Esophagus muscularis mucosa (tissue), 4 donors: ENCODE measurements at regions not wholly inside any gene's neighbourhood (a gene's known extent, or its start where the extent isn't known, plus 50 kb on each side); places are given as distances from the start of the nearest gene placed in this dataset.

Experiments
- DNase-seq: peaks from one replicate; pipeline ENCODE4 v3.0.0-alpha.2; 2017; ENCODE audit errors: extremely low spot score
- H3K27ac ChIP-seq, 4 donors: fragments of 200-600 bp; sonication (generic); replicated peaks in 1 of 4; 1 replicate in 3 of 4; 2 replicates in 1 of 4; pipeline ENCODE4 v1.5.1; 2016 to 2019; ENCODE audit warnings: mild to moderate bottlenecking in 1 of 4
- H3K27me3 ChIP-seq, 4 donors: fragments of 200-600 bp; sonication (generic); one replicate each; pipeline versions ENCODE4 v1.5.1 to v1.6.0; 2016 to 2019
- H3K36me3 ChIP-seq, 4 donors: fragments of 200-600 bp; sonication (generic); one replicate each; pipeline ENCODE4 v1.5.1; 2016 to 2019
- H3K4me1 ChIP-seq, 4 donors: fragments of 200-600 bp; sonication (generic); one replicate each; pipeline ENCODE4 v1.5.1; 2016 to 2019
- H3K4me3 ChIP-seq, 4 donors: fragments of 200-600 bp; sonication (generic); 1 replicate in 2 of 4; 2 replicates in 2 of 4; pipeline ENCODE4 v1.5.1; 2016 to 2019; ENCODE audit warnings: mild to moderate bottlenecking in 4 of 4, moderate library complexity in 1 of 4
- H3K9me3 ChIP-seq, 4 donors: fragments of 200-600 bp; sonication (generic); 1 replicate in 3 of 4; 2 replicates in 1 of 4; pipeline ENCODE4 v1.5.1; 2016 to 2019
- EP300 ChIP-seq: sonication (generic); formaldehyde crosslinking; IDR thresholded peaks from one replicate; pipeline ENCODE4 v1.6.1; 2017; ENCODE audit warnings: antibody characterized with exemption
- POLR2A ChIP-seq: fragments of 450-650 bp; IDR thresholded peaks from one replicate; pipeline ENCODE4 v1.6.1; 2017; ENCODE audit warnings: antibody characterized with exemption, moderate library complexity, mild to moderate bottlenecking, low read depth
- POLR2AphosphoS5 ChIP-seq, 2 donors: sonication (generic); formaldehyde crosslinking; IDR thresholded peaks; one replicate each; pipeline ENCODE4 v1.6.1; 2017; ENCODE audit warnings: antibody characterized with exemption in 2 of 2
- WGBS: methylation state at CpG from one replicate; pipeline ENCODE4 v1.1.5; 2018; 5-methylcytosine and 5-hydroxymethylcytosine counted together
- intact Hi-C: fragments of 100-400 bp; cut with DNase I; formaldehyde crosslinking; loops from one replicate; pipeline ENCODE4 v1.15.1; 2023
- TF ChIP-seq, protein P1 (sequence below), 3 experiments: fragments of 200-600 bp in 2 of 3; fragments of 450-650 bp in 1 of 3; sonication (generic) in 2 of 3; IDR thresholded peaks; one replicate each; pipeline ENCODE4 v1.5.1; 2017 to 2019; ENCODE audit warnings: antibody characterized with exemption in 3 of 3, mild to moderate bottlenecking in 2 of 3, moderate library complexity in 1 of 3

DNA sequence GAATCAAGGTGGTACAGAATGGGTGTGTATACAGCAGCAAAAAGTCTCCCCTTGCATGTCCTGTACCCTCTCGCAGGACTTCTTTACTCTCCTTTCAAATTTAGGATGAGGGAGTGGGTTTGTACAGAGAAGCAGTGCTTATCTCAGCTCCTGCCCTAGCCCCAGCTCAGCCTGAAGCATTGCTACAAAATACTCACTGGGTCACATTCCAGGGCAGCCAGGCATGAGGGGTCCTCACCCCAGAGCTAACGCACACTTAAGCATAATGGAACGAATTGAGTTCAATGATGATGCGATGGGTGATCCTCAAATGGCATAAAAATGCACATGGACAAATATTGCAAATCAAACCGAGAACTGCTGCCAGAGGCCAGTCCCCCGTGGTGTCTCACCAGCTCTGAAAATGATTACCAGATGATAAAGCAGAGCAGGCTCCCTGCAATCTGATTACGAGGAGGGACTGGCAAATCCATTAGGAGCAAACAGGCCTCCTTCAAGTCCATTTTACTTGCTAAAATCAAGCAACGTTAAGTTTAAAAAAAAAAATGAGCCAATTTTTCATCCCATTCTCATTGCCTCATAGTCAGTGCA lies 231.6 kb upstream of the TAS2R1 start:
- Histone ChIP-seq H3K4me1 (no peaks in the 10 kb centered on the region), H3K4me3 (no peak overlapping the region), H3K9me3 (peaks cover 0 to 35% (median 12%) of the 10 kb centered on the region in 4 donors), H3K36me3 (no peaks in the 10 kb centered on the region), H3K27ac (no peak overlapping the region), H3K27me3 (peaks cover 0 to 7% (median 0%) of the 10 kb centered on the region in 4 donors)
- intact Hi-C loops: no loop called here
- 49% methylated on average over 8 of the region's 8 CpGs for WGBS
- no peak for TF ChIP-seq POLR2AphosphoS5 (IDR thresholded peaks at IDR 0.05)
- TF ChIP-seq EP300: no peak
- TF ChIP-seq POLR2A: no peak
- TF ChIP-seq, protein P1, sequence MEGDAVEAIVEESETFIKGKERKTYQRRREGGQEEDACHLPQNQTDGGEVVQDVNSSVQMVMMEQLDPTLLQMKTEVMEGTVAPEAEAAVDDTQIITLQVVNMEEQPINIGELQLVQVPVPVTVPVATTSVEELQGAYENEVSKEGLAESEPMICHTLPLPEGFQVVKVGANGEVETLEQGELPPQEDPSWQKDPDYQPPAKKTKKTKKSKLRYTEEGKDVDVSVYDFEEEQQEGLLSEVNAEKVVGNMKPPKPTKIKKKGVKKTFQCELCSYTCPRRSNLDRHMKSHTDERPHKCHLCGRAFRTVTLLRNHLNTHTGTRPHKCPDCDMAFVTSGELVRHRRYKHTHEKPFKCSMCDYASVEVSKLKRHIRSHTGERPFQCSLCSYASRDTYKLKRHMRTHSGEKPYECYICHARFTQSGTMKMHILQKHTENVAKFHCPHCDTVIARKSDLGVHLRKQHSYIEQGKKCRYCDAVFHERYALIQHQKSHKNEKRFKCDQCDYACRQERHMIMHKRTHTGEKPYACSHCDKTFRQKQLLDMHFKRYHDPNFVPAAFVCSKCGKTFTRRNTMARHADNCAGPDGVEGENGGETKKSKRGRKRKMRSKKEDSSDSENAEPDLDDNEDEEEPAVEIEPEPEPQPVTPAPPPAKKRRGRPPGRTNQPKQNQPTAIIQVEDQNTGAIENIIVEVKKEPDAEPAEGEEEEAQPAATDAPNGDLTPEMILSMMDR (IDR thresholded peaks at IDR 0.05): no peak
- peak; percentile 84 for DNase-seq

DNA sequence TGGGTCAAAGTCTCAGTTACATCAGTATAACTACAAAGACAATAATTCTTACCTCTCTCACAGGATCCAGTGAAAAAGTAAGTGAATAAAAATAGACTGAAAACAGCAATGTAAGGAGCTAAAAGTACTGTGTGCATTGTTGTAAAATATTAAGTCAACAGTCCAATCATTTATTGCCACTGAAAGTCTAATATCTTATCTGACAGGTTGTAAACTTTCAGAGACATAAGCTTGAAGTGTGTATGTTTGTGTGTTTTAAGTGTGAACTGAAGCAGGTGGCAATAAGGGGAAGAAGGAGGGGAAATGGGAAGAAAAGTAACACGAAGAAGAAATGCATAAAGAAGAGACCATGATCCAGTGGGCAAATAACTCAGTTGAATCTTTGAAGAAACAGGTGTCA lies 229.7 kb upstream of the TAS2R1 start:
- no peaks in the 10 kb centered on the region for H3K4me1 ChIP-seq
- peaks cover 0 to 16% (median 3%) of the 10 kb centered on the region in 4 donors for H3K9me3 ChIP-seq
- 52% methylated on average over 1 of the region's 1 CpG for WGBS
- no peak overlapping the region for H3K4me3 ChIP-seq
- H3K27me3 ChIP-seq: peaks cover 0 to 7% (median 0%) of the 10 kb centered on the region in 4 donors
- TF ChIP-seq, protein P1 (IDR thresholded peaks at IDR 0.05): no peak
- TF ChIP-seq EP300: no peak
- no peak for TF ChIP-seq POLR2A
- TF ChIP-seq POLR2AphosphoS5 (IDR thresholded peaks at IDR 0.05): no peak
- DNase-seq: no peak
- H3K36me3 ChIP-seq: no peaks in the 10 kb centered on the region
- no peak overlapping the region for H3K27ac ChIP-seq
- intact Hi-C loops: no loop called here

GRCh38 chr5:9858043-9858442 lies 227.9 kb upstream of the TAS2R1 start:
- no peaks in the 10 kb centered on the region for H3K36me3 ChIP-seq
- intact Hi-C loops: no loop called here
- WGBS: 92% methylated on average over 1 of the region's 3 CpGs

GRCh38 chr5:9853309-9853708 lies 223.2 kb upstream of the TAS2R1 start:
- Histone ChIP-seq H3K27me3 (peaks cover 0 to 4% (median 0%) of the 10 kb centered on the region in 4 donors), H3K36me3 (no peaks in the 10 kb centered on the region), H3K4me1 (no peaks in the 10 kb centered on the region), H3K9me3 (peaks cover 0 to 5% (median 0%) of the 10 kb centered on the region in 4 donors), H3K4me3 (no peak overlapping the region), H3K27ac (no peak overlapping the region)
- intact Hi-C loops: no loop called here
- peak; percentile 53 for DNase-seq
- TF ChIP-seq EP300 (no peak), POLR2AphosphoS5 (IDR thresholded peaks at IDR 0.05) (no peak), POLR2A (no peak)
- TF ChIP-seq, protein P1 (IDR thresholded peaks at IDR 0.05): no peak
- WGBS: 100% methylated on average over 2 of the region's 2 CpGs

More at GRCh38 chr5:9858043-9858442, 227.9 kb upstream of the TAS2R1 start:
- TF ChIP-seq EP300: no peak
- TF ChIP-seq, protein P1 (IDR thresholded peaks at IDR 0.05): no peak
- no peak for TF ChIP-seq POLR2AphosphoS5 (IDR thresholded peaks at IDR 0.05)
- no peak for TF ChIP-seq POLR2A
- Histone ChIP-seq H3K4me3 (no peak overlapping the region), H3K9me3 (peaks cover 0 to 5% (median 0%) of the 10 kb centered on the region in 4 donors), H3K4me1 (no peaks in the 10 kb centered on the region), H3K27me3 (peaks cover 0 to 7% (median 0%) of the 10 kb centered on the region in 4 donors), H3K27ac (no peak overlapping the region)
- DNase-seq: peak; percentile 83

GRCh38 chr5:9852671-9853070 lies 222.5 kb upstream of the TAS2R1 start:
- no peak for DNase-seq
- Histone ChIP-seq H3K4me3 (no peak overlapping the region), H3K27ac (no peak overlapping the region), H3K27me3 (peaks cover 0 to under 1% (median 0%) of the 10 kb centered on the region in 4 donors), H3K4me1 (no peaks in the 10 kb centered on the region), H3K9me3 (peaks cover 0 to 5% (median 0%) of the 10 kb centered on the region in 4 donors), H3K36me3 (no peaks in the 10 kb centered on the region)
- 44% methylated on average over 3 of the region's 3 CpGs for WGBS
- TF ChIP-seq, protein P1 (IDR thresholded peaks at IDR 0.05): no peak
- TF ChIP-seq POLR2AphosphoS5 (IDR thresholded peaks at IDR 0.05): no peak
- TF ChIP-seq EP300: no peak
- intact Hi-C loops: no loop called here
